A673 (cell line): ENCODE measurements at regions not wholly inside any gene's neighbourhood (a gene's known extent, or its start where the extent isn't known, plus 50 kb on each side); places are given as distances from the start of the nearest gene placed in this dataset.

Experiments
- BruUV-seq: library from RNA; stranded (reverse); fragments of 400-500 nt; replicated peaks from 2 replicates; lab custom pipeline; 2021; lab: Mats Ljungman, UMichigan
- CTCF ChIA-PET: fragments of 300-600 bp; sonication (Branson Sonifier 250); formaldehyde crosslinking; loops from one replicate; lab custom pipeline; 2022; ENCODE audit warnings: antibody characterized with exemption; lab: Charles Lee
- POLR2A ChIA-PET: fragments of 300-600 bp; sonication (Branson Sonifier 250); formaldehyde crosslinking; loops from one replicate; lab custom pipeline; 2022; ENCODE audit warnings: antibody characterized with exemption; ENCODE audit not compliant: low non-redundant PET; lab: Charles Lee
- DNase-seq: peaks from one replicate; pipeline ENCODE4 v3.0.0-alpha.2; 2015; ENCODE audit warnings: low spot score
- H3K27ac ChIP-seq: fragments of 200-600 bp; sonication (generic); 2 replicates; pipeline ENCODE4 v1.5.1; 2016; ENCODE audit warnings: mixed run types, low read depth, mild to moderate bottlenecking, mixed read lengths, antibody characterized with exemption, low read length; ENCODE audit not compliant: poor library complexity, severe bottlenecking
- H3K27me3 ChIP-seq: fragments of 200-600 bp; sonication (generic); replicated peaks from 2 replicates; pipeline ENCODE4 v1.6.1; 2017; ENCODE audit warnings: mixed run types, low read depth, mild to moderate bottlenecking, mixed read lengths, antibody characterized with exemption, low read length; ENCODE audit not compliant: insufficient read depth, poor library complexity
- H3K36me3 ChIP-seq: fragments of 200-600 bp; sonication (generic); 2 replicates; pipeline ENCODE4 v1.6.1; 2016; ENCODE audit warnings: mixed run types, mild to moderate bottlenecking, mixed read lengths, antibody characterized with exemption, low read length; ENCODE audit not compliant: insufficient read depth, poor library complexity, severe bottlenecking
- H3K4me1 ChIP-seq: fragments of 200-600 bp; sonication (generic); 2 replicates; pipeline ENCODE4 v1.6.1; 2017; ENCODE audit warnings: mixed run types, mild to moderate bottlenecking, mixed read lengths, antibody characterized with exemption, low read length; ENCODE audit not compliant: insufficient read depth, poor library complexity, severe bottlenecking
- H3K4me3 ChIP-seq: fragments of 200-600 bp; sonication (generic); 2 replicates; pipeline ENCODE4 v1.5.1; 2016; ENCODE audit warnings: low read depth, mixed run types, mild to moderate bottlenecking, mixed read lengths, low read length; ENCODE audit not compliant: poor library complexity, severe bottlenecking
- H3K9me3 ChIP-seq: fragments of 200-600 bp; sonication (generic); 2 replicates; pipeline ENCODE4 v1.6.1; 2016; ENCODE audit warnings: mixed run types, low read depth, mild to moderate bottlenecking, mixed read lengths, antibody characterized with exemption, low read length; ENCODE audit not compliant: poor library complexity, severe bottlenecking
- EZH2 ChIP-seq: fragments of 200-600 bp; sonication (generic); IDR thresholded peaks from 2 replicates; pipeline ENCODE4 v1.6.1; 2017; ENCODE audit warnings: borderline replicate concordance, low read depth, mild to moderate bottlenecking, mixed read lengths, antibody characterized with exemption, low read length; ENCODE audit not compliant: poor library complexity, severe bottlenecking
- intact Hi-C: fragments of 100-400 bp; cut with micrococcal nuclease; formaldehyde crosslinking; loops from one replicate; pipeline ENCODE4 v1.10.0; 2022; ENCODE audit not compliant: unreplicated experiment
- TF ChIP-seq, protein P1 (sequence below): fragments of 300-800, 200-600 bp; sonication (generic); conservative IDR thresholded peaks from 2 replicates; pipeline ENCODE4 v1.5.1; 2017; ENCODE audit warnings: low read depth, mild to moderate bottlenecking, antibody characterized with exemption, low read length, moderate library complexity, mixed read lengths

GRCh38 chr5:88941581-88941980 is 58.6 kb upstream of the MEF2C start:
- no peaks in the 10 kb centered on the region for H3K4me1 ChIP-seq
- no peak for TF ChIP-seq EZH2
- TF ChIP-seq, protein P1, sequence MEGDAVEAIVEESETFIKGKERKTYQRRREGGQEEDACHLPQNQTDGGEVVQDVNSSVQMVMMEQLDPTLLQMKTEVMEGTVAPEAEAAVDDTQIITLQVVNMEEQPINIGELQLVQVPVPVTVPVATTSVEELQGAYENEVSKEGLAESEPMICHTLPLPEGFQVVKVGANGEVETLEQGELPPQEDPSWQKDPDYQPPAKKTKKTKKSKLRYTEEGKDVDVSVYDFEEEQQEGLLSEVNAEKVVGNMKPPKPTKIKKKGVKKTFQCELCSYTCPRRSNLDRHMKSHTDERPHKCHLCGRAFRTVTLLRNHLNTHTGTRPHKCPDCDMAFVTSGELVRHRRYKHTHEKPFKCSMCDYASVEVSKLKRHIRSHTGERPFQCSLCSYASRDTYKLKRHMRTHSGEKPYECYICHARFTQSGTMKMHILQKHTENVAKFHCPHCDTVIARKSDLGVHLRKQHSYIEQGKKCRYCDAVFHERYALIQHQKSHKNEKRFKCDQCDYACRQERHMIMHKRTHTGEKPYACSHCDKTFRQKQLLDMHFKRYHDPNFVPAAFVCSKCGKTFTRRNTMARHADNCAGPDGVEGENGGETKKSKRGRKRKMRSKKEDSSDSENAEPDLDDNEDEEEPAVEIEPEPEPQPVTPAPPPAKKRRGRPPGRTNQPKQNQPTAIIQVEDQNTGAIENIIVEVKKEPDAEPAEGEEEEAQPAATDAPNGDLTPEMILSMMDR: no peak
- H3K27ac ChIP-seq: no peak overlapping the region
- intact Hi-C loops: no loop called here
- DNase-seq: no peak
- H3K27me3 ChIP-seq: no peaks in the 10 kb centered on the region
- CTCF ChIA-PET: no interaction called here
- no peak overlapping the region for H3K4me3 ChIP-seq
- H3K9me3 ChIP-seq: no peaks in the 10 kb centered on the region
- POLR2A ChIA-PET: no interaction called here
- H3K36me3 ChIP-seq: no peaks in the 10 kb centered on the region
- no TSS peak for BruUV-seq

DNA sequence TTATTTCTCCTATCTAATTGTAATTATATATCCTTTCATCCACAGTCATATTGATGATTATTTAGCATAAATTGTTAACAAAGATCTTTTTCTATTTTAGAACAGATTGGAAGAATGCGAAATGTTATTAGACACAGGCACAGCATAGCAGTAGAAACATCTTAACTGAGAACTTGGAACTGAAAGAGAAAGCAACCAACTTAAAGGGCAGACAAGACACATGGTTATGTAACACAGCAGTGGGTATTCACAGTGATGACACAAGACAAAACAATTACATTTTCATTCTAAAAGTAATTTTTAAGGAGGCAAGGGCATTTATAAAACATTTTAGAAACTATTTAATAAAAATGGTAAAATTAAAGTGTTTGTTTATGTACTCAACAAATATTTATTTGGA is 57.7 kb upstream of the MEF2C start:
- Histone ChIP-seq H3K27me3 (no peaks in the 10 kb centered on the region), H3K36me3 (no peaks in the 10 kb centered on the region), H3K4me3 (no peak overlapping the region), H3K4me1 (no peaks in the 10 kb centered on the region), H3K9me3 (no peaks in the 10 kb centered on the region), H3K27ac (no peak overlapping the region)
- no peak for TF ChIP-seq EZH2
- TF ChIP-seq, protein P1: no peak
- ChIA-PET POLR2A (no interaction called here), CTCF (no interaction called here)
- intact Hi-C loops: no loop called here
- BruUV-seq: no TSS peak
- no peak for DNase-seq

GRCh38 chr5:88939300-88939699 is 56.3 kb upstream of the MEF2C start:
- intact Hi-C loops: no loop called here
- no peak for DNase-seq
- Histone ChIP-seq H3K4me1 (no peaks in the 10 kb centered on the region), H3K27me3 (no peaks in the 10 kb centered on the region), H3K36me3 (no peaks in the 10 kb centered on the region), H3K27ac (no peak overlapping the region), H3K4me3 (no peak overlapping the region), H3K9me3 (no peaks in the 10 kb centered on the region)
- TF ChIP-seq EZH2: no peak
- TF ChIP-seq, protein P1: no peak
- CTCF ChIA-PET: no interaction called here
- no TSS peak for BruUV-seq
- POLR2A ChIA-PET: no interaction called here
